D721Med (cell line): ENCODE measurements at regions not wholly inside any gene's neighbourhood (a gene's known extent, or its start where the extent isn't known, plus 50 kb on each side); places are given as distances from the start of the nearest gene placed in this dataset.

ENCODE experiments used
- DNase-seq: peaks from one replicate; pipeline ENCODE4 v3.0.0; 2011; ENCODE audit warnings: low spot score; ENCODE audit not compliant: insufficient read length
- FAIRE-seq: peaks from 2 replicates; lab custom pipeline; 2011; peaks lifted over from hg19 to GRCh38; lab: Jason Lieb, UNC
- CTCF ChIP-seq: IDR thresholded peaks from 2 replicates; pipeline ENCODE4 v1.5.1; 2012; ENCODE audit warnings: mild to moderate bottlenecking, control low read depth; ENCODE audit not compliant: insufficient read depth; ENCODE audit errors: missing control alignments

DNA sequence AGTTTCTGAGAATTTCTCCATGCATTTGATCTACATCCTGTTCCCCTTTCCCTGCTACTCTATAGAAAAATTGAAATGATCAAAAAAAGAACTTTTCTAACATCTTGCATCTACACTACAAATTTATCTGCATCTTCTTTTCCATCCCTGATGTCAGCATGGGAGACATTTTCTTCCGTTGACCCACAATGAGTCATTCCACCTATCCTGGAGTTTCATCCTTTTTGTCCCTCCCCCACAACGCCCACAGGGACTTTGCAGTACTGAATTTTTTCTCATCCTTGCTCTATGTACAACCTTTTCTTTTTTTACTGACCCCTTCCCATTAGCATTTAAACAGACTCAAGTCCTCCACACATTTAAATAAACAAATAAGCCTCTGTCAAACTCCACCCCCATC is 112.2 kb upstream of the MROH9 start:
- DNase-seq (no peak), FAIRE-seq (no peak)
- no peak for TF ChIP-seq CTCF

DNA sequence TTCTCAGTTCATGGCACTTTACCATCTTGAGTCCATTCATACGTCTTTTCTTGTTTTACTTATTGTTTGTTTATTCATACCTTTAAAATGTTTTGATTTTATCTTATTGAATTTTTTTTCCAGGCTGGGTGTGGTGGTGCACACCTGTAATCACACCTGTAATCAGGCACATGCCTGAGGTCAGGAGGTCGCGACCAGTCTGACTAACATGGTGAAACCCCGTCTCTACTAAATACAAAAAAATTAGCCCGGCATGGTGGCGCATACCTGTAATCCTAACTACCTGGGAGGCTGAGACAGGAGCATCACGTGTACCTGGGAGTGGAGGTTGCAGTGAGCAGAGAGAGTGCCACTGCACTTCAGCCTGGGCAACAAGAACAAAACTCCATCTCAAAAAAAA is 104.1 kb upstream of the MROH9 start:
- TF ChIP-seq CTCF, result no peak
- DNase-seq, result no peak
- FAIRE-seq, result no peak

GRCh38 chr1:170836141-170836540 is 99.2 kb upstream of the MROH9 start:
- DNase-seq (no peak), FAIRE-seq (peak; percentile 77)
- TF ChIP-seq CTCF, result no peak

DNA sequence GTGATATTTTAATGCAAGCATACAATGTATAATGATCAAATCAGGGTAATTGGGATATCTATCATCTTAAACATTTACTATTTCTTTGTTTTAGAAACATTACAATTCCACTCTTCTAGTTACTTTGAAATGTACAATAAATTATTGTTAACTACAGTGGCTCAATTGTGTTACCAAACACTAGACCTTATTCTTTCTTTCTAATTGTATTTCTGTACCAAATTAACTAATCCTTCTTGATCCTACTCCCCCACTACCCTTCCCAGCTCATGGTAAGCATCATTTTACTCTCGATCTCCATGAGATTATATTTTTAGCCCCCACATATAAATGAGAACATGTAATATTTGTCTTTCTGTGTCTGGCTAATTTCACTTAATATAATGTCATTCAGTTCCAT is 95.0 kb upstream of the MROH9 start:
- peak; percentile 44 for FAIRE-seq
- TF ChIP-seq CTCF, result no peak
- DNase-seq, result no peak

GRCh38 chr1:170853302-170853701 is 82.0 kb upstream of the MROH9 start:
- TF ChIP-seq CTCF, result no peak
- FAIRE-seq, result no peak
- no peak for DNase-seq

DNA sequence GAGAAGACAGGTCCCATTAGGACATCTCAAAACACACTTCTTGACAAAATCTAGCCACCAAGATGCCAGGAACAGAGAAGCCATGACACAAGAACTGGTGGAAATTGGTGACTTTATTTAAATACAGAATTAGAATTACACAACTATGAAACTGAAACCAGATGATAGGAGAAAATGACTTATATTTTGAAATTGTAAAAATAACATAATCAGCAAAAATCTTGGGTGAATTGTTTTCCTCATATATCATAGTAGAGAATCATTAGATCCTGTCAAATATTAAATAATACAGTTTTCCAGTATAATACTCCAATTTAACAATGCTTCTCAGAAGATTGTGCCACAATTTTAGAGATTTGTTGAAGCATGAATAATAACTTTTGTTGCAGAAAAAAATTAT is 81.5 kb upstream of the MROH9 start:
- DNase-seq, result no peak
- no peak for FAIRE-seq
- TF ChIP-seq CTCF, result no peak

DNA sequence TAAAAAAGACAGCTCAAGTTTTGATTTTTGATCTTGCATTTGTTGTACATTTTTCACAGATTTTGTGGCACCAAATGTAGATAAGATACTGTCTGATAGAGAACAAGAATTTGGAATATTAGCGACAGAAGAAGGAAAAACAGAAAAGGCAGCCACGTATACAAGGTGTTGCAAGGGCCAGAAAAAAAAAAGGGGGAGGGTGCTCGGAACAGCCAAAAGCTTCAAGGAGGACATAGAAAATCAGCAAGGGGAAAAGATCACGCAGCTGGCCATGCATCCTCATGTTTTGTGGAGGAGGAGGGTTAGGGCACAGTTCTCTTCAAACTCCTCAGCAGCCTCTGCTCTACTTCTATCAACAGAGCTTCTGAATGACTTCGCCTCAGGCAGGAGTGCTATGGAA is 80.7 kb upstream of the MROH9 start:
- FAIRE-seq (peak; percentile 55), DNase-seq (no peak)
- no peak for TF ChIP-seq CTCF
